Suprapubic skin (tissue), 4 donors: ENCODE measurements at regions not wholly inside any gene's neighbourhood (a gene's known extent, or its start where the extent isn't known, plus 50 kb on each side); places are given as distances from the start of the nearest gene placed in this dataset.

Experiments used
- CTCF ChIP-seq, 2 donors: fragments of 200-600 bp in 1 of 2; fragments of 450-650 bp in 1 of 2; sonication (generic) in 1 of 2; IDR thresholded peaks; one replicate each; pipeline ENCODE4 v1.5.1; 2016 to 2019; ENCODE audit warnings: antibody characterized with exemption in 2 of 2, mild to moderate bottlenecking in 1 of 2, moderate library complexity in 1 of 2
- EP300 ChIP-seq: sonication (generic); formaldehyde crosslinking; IDR thresholded peaks from one replicate; pipeline ENCODE4 v1.6.1; 2017; ENCODE audit warnings: antibody characterized with exemption
- POLR2A ChIP-seq, 2 donors: fragments of 450-650 bp; IDR thresholded peaks; one replicate each; pipeline ENCODE4 v1.6.1; 2017; ENCODE audit warnings: antibody characterized with exemption in 2 of 2, mild to moderate bottlenecking in 2 of 2, moderate library complexity in 2 of 2
- POLR2AphosphoS5 ChIP-seq, 3 donors: sonication (generic); formaldehyde crosslinking; IDR thresholded peaks; one replicate each; pipeline ENCODE4 v1.6.1; 2017; ENCODE audit warnings: antibody characterized with exemption in 3 of 3

- TF ChIP-seq CTCF (IDR thresholded peaks at IDR 0.05), result no peak
- no peak for TF ChIP-seq POLR2AphosphoS5 (IDR thresholded peaks at IDR 0.05)
- TF ChIP-seq POLR2A (IDR thresholded peaks at IDR 0.05), result no peak
- no peak for TF ChIP-seq EP300
Observed at GRCh38 chr3:102699104-102699818, 264.4 kb downstream of the ZPLD1 start.
